HG03135 (cell line): ENCODE measurements at regions not wholly inside any gene's neighbourhood (a gene's known extent, or its start where the extent isn't known, plus 50 kb on each side); places are given as distances from the start of the nearest gene placed in this dataset.

Source experiments
- ATAC-seq: cut with Tn5 transposase; IDR thresholded peaks from one replicate; pipeline ENCODE4 v1.9.1; 2021; ENCODE audit warnings: mild to moderate bottlenecking, moderate library complexity; ENCODE audit not compliant: unreplicated experiment

DNA sequence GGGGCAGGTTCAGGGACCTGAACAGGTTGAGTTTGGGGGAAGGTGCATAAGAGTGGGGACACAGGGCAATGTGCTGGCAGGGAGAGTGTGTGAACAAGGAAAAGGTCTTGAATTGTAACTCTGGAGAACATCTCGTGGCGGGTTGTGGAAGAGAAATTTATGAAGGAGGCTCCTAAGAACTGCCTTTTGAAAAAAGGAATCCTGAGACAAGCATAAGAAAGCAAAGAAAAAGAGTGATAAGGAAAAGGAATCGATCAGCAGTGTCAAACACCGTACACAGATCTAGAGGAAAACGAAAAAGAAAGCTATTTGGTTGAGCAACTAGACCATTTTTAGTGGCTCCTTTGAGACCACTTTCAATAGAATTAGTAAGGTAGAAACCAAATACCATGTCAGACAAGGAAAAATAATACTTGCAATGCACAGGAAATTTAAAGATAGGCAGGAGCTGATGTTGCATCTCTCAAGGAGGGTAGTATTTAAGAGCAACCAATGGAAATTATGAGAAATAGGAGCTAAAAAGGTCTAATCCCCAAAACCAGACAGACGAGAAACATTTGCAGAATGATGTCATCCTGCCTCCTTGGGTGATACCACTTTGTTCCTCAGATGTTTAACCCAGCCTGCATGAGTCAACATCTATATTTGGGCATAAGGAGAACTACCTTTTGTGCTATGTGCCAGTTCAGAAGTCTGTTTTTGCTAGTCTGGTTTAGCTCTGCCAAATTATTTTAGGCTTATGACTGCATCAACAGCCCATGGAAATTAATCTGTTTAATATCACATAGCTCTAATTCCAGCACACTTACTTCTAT is 64.5 kb upstream of the STK38L start:
- peak; percentile 94 for ATAC-seq

DNA sequence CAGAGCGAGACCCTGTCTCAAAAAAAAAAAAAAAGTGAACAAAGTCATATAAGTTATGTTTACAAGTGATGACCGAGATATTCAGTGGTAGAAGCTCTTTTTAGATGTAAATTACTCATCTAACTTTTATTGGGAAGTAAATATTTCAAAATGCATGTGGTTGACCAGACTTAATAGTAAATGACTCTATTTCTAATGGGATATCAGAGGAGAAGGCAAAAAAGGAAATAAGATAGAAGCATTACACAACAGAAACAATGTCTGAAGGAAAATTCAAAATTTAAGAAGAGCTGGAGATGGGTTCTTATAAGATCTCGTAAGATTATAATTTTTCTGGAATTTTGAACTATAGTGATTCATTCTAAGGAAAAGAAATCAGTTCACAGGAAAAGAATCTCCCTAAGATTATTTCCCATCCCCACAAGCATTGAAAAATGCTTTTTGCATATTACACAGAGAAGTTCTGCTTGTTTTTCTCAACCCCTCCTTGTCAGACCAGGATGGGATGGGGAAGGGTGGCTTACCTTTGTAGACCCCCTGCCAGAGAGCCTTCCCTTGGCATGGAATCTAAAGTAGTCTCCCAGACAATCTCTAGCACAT is 63.1 kb upstream of the STK38L start:
- no peak for ATAC-seq

DNA sequence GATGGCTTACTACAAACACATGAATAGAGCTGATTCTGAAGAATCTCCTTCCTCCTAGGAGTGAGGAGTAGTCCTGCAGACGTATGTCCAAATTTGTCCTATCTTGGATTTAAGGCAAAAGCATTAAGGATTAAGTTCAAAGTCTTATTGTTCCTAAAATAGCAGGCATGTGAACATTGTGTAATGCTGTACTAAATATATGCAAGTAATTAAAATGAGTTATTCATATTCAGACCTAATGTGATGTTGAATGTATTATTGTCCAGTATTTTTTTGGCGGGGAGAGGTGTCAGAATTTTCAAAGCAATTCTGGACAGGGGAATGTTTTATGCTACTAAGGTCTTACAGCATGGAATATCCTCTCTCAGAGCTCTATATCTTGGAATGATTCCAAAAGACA is 60.7 kb upstream of the STK38L start:
- ATAC-seq = no peak

DNA sequence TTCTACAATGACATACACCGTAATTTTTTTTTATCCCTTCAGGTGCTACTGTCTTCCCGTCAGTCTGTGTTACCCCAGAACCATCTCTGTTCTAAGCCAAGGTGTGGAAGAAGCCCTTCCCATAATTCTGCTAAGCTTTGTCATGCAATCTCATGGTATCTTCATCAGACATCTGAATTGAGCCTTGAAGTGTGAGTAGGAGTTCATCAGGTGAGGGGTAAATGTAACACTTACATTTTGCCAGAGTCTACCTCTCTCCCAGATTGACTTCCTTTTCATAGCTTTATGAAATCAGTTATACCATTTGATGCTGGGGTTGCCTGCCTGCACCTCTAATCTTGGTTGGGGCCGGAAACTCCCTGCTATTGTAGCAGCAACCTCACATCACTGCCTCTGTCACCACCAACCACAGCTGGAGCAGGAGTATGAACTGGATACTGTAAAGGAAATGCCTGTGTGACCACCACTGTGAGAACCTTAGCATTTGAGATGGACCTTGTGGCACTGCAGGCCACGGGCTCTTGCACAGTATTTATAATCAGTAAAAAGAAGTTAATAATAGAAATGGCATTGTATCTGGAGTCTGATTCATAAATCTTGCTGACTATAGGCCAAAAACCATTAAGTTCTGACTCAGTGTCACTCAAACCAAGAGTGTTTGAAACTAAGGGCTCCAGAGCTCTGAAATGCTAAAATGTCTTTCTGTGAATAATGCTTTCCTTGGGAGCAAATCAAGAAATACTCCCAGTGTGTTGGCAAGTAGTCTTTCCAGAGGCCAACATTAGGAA is 58.7 kb upstream of the STK38L start:
- ATAC-seq = peak; percentile 85

DNA sequence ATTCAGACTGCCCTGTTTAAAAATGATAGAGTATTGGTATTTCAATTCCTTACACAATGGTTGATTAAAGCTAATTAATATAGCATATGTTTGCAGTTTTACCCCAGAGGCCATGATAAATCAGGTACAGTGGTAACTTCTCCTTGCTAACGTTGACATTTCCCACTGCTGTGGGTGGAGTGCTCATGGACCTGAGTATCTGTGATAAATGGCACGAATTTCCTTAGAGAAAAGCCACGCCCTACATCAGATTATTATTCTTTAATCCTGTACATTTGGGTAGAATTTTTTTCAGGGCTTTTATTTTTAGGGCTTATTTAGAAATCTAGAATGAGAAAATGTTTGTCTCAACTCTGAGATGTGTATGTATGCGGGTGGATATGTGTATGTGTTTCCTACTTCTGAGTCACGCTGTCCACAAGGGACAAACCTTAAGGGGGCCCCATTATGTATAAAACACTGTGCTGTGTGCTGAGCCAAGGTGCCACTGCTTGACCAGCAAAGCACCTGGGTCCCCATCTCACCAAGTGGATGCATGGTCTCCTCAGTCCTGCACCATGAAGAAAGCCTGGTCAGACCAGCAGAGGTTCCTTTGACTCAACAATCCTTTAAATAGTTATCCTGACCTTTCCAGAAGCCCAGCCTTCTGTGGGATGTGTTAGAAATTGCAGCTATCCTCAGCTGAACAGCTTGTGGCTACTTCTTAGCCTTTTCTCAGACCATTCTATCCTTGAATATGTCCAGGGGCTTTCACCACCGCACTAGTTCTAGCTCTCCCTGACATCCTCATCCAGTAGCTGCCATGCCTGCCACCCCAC is 57.9 kb upstream of the STK38L start:
- ATAC-seq = no peak

DNA sequence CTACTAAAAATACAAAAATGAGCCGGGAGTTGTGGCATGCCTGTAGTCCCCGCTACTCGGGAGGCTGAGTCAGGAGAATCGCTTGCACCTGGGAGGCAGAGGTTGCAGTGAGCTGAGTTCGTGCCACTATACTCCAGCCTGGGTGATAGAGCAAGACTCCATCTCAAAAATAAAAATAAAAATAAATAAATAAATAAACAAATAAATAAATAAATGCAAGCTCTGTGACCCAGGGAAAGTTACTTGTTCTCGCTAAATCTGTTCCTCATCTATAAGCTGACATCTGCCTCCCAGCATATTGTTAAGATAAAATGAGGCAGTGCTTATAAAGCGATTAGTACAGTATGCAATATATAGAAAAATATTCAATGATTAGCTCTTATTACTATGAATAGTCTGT is 56.4 kb upstream of the STK38L start:
- no peak for ATAC-seq

DNA sequence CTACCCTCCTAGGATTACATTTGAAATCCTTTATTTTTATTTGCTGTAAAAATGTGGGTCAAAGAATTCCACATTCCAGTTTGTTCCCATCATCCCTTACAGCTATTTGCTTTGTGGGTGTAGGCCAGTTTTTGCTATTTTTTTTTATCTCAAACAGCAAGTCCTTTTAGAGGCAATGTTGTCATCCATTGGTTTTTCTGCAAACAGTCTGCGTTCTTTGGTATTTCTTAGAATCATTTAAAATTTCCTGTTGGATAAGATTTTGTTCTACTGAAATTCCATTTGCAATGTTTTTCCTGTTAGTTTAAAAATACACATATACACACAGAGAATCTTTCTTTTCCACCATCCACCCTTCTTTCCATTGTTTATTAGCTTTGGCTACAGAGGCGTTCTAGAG is 53.3 kb upstream of the STK38L start:
- no peak for ATAC-seq

DNA sequence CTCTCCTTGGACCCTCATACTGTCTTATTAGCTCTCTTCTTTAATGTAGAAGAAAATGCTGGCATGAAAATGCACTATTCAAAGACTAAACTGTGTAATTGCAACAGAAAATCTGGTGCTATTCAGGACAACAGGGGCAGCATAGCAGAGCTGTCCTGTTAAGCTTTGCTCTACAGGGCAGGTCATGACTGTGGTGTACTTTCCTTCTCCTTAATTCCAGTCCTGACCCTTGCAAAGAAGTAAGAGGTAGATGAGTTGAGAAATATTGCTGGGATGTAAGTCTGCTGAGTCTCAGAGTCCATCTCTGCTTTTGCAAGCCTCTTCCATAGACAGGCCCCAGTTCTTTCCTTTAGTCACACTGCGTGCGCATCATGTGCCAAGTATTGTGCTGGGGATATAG is 52.6 kb upstream of the STK38L start:
- ATAC-seq = no peak

DNA sequence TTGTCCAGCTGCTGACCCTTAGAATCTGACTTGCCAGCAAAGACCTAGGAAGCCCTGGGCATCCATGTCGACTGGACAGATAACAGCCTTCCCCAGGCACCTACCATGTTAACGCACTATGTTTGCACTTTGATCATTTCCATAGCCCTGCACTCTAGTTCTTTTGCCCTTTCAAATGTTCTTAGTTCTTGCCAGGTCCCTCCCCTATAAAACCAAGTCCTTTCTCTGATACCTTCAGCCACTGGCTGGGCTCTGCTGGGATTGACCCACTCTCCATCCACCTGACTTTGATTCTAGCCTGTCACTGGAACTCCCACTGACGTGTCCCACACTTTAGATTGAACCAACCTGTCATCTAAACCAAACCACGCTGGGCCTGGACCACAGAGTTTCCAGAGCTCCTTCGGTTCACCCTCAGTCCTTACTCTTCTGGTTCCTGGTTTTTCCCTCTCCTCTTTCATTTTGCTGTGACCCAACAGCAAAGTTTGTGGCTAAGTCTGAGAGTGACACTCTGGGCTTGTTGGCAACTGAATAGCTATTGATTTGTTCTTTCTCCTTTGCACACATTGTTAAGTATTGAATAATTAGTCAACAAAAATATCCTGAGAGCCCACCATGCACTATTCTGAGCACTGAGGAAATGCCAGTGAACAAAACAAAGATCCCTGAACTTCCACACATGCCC is 51.8 kb upstream of the STK38L start:
- no peak for ATAC-seq

DNA sequence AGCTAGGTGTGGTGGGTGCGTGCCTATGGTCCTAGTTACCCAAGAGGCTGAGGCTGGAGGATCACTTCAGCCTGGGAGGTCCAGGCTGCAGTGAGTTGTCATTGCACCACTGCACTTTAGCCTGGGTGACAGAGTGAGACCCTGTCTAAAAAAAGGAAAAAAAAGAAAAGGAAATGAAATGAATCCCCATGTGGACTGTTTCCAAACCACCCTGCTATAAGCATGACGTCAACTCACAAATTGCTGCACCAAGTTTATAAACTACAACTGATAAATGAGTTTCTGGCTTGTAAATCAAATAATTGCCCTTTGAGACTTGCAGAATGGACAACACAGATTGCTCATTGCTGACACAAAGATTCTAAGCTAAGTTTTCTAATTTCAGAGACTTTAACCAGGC is 51.0 kb upstream of the STK38L start:
- no peak for ATAC-seq

DNA sequence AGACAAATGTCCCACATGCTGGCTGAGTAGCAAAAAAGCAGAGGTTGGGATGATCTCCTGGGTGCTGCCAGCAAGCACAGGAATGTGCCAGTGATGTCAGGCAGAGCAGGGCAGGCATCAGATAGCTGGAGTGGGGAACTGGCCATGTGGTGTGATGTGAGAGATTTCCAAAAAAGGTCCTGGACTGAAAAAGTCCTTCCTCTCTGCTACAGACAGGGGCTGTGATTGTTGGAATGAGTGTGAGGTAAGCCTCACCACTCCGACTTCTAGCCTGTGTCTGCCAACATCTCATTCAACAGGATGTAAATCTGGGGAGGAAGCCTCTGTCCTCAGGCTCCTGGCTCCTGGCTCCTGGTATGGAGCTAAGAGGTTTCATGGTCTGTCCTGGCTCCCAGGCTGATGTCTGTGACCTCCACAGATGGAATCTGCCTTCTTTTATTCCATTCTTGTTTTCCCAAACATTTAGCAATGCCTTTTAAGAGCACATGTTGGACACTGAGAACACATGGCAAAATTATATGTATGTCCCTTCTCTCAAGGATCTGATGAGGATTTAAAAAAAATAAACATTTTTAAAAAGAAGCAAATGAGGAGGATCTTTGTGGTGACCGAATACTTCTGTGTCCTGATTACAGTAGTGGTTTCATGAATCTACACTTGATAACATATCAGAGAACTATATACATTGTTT is 50.1 kb upstream of the STK38L start:
- no peak for ATAC-seq
